ENCODE measurements at regions not wholly inside any gene's neighbourhood (a gene's known extent, or its start where the extent isn't known, plus 50 kb on each side); places are given as distances from the start of the nearest gene placed in this dataset.

DNA sequence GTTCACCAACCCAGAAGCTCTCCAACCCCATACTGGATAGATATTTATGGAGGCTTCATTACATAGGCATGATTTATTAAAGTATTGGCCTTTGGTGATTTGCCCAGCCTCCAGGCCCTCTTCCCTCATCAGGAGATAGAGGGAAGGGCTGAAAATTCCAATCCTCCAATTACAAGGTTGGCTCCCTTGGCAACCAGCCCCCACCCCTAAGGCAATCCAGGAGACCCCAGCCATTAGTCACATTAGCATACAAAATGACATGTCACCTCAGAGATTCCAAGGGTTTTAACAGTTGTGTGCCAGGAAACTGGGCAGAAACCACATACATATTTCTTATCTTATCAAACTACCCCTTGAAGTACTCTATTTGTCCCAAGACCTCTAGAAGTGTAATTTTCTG is 210.0 kb downstream of the HINT1 start:
- no peaks in the 10 kb centered on the region for H3K36me3 ChIP-seq (ENCODE audit: insufficient read depth, low read length)
- no peak overlapping the region for H2AFZ ChIP-seq (ENCODE audit: low read length)
- H3K9me3 ChIP-seq (ENCODE audit: insufficient read depth, low read depth, low read length) = no peaks in the 10 kb centered on the region
- H3K9me2 ChIP-seq (replicated peaks; ENCODE audit: low read depth, low read length) = no peaks in the 10 kb centered on the region
- no peaks in the 10 kb centered on the region for H3F3A ChIP-seq (ENCODE audit: low read depth)
- H3K4me3 ChIP-seq (ENCODE audit: low read length, poor library complexity, severe bottlenecking) = no peak overlapping the region
- H3K79me2 ChIP-seq (ENCODE audit: insufficient read depth, low read length) = no peaks in the 10 kb centered on the region
- no peaks in the 10 kb centered on the region for H4K20me1 ChIP-seq (ENCODE audit: insufficient read depth, low read length, poor library complexity, severe bottlenecking)
- no peaks in the 10 kb centered on the region for H3K27me3 ChIP-seq (ENCODE audit: insufficient read depth, low read length, poor library complexity, severe bottlenecking)
- no peak for TF ChIP-seq EZH2phosphoT487 (IDR thresholded peaks at IDR 0.05; ENCODE audit: borderline replicate concordance)
- TF ChIP-seq, protein P1, sequence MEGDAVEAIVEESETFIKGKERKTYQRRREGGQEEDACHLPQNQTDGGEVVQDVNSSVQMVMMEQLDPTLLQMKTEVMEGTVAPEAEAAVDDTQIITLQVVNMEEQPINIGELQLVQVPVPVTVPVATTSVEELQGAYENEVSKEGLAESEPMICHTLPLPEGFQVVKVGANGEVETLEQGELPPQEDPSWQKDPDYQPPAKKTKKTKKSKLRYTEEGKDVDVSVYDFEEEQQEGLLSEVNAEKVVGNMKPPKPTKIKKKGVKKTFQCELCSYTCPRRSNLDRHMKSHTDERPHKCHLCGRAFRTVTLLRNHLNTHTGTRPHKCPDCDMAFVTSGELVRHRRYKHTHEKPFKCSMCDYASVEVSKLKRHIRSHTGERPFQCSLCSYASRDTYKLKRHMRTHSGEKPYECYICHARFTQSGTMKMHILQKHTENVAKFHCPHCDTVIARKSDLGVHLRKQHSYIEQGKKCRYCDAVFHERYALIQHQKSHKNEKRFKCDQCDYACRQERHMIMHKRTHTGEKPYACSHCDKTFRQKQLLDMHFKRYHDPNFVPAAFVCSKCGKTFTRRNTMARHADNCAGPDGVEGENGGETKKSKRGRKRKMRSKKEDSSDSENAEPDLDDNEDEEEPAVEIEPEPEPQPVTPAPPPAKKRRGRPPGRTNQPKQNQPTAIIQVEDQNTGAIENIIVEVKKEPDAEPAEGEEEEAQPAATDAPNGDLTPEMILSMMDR (conservative IDR thresholded peaks at IDR 0.05; ENCODE audit: low read length) = no peak
- no peak overlapping the region for H3K4me2 ChIP-seq (ENCODE audit: low read depth, low read length, poor library complexity, severe bottlenecking)
- H3K4me1 ChIP-seq (ENCODE audit: insufficient read depth, low read length, poor library complexity, severe bottlenecking) = no peaks in the 10 kb centered on the region
- H3K9ac ChIP-seq (ENCODE audit: low read depth, low read length, poor library complexity, severe bottlenecking) = no peak overlapping the region

DNA sequence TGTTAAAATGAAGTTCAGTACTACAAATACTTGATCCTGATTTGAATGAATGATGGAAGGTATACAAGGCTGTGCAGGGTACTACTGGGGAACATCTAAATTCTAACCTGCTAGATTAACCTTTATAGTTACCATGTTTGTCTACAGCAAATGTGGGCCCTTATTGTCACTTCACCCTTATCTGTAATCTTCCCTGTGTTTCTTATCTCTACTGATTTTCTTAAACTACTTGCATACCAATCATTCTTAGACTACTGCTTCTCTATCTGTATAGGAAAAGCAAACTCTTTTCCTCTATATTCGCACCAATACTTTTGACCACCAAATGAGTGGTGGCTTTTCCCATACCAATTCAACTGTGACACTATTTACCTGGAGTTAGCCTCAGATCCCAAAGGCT is 210.7 kb downstream of the HINT1 start:
- Histone ChIP-seq H3K4me3 (ENCODE audit: low read length, poor library complexity, severe bottlenecking) (no peak overlapping the region), H2AFZ (ENCODE audit: low read length) (no peak overlapping the region), H3K9me2 (replicated peaks; ENCODE audit: low read depth, low read length) (no peaks in the 10 kb centered on the region), H3F3A (ENCODE audit: low read depth) (no peaks in the 10 kb centered on the region), H3K4me1 (ENCODE audit: insufficient read depth, low read length, poor library complexity, severe bottlenecking) (no peaks in the 10 kb centered on the region), H3K79me2 (ENCODE audit: insufficient read depth, low read length) (no peaks in the 10 kb centered on the region), H3K27me3 (ENCODE audit: insufficient read depth, low read length, poor library complexity, severe bottlenecking) (no peaks in the 10 kb centered on the region), H4K20me1 (ENCODE audit: insufficient read depth, low read length, poor library complexity, severe bottlenecking) (no peaks in the 10 kb centered on the region), H3K36me3 (ENCODE audit: insufficient read depth, low read length) (no peaks in the 10 kb centered on the region), H3K4me2 (ENCODE audit: low read depth, low read length, poor library complexity, severe bottlenecking) (no peak overlapping the region), H3K9ac (ENCODE audit: low read depth, low read length, poor library complexity, severe bottlenecking) (no peak overlapping the region), H3K9me3 (ENCODE audit: insufficient read depth, low read depth, low read length) (no peaks in the 10 kb centered on the region)
- TF ChIP-seq, protein P1 (conservative IDR thresholded peaks at IDR 0.05; ENCODE audit: low read length) = no peak
- no peak for TF ChIP-seq EZH2phosphoT487 (IDR thresholded peaks at IDR 0.05; ENCODE audit: borderline replicate concordance)

- H2AFZ ChIP-seq (ENCODE audit: low read length) = no peak overlapping the region
- H3K36me3 ChIP-seq (ENCODE audit: insufficient read depth, low read length) = no peaks in the 10 kb centered on the region
- H3K4me3 ChIP-seq (ENCODE audit: low read length, poor library complexity, severe bottlenecking) = no peak overlapping the region
- no peaks in the 10 kb centered on the region for H4K20me1 ChIP-seq (ENCODE audit: insufficient read depth, low read length, poor library complexity, severe bottlenecking)
- no peaks in the 10 kb centered on the region for H3K9me3 ChIP-seq (ENCODE audit: insufficient read depth, low read depth, low read length)
- H3K27me3 ChIP-seq (ENCODE audit: insufficient read depth, low read length, poor library complexity, severe bottlenecking) = no peaks in the 10 kb centered on the region
- no peaks in the 10 kb centered on the region for H3F3A ChIP-seq (ENCODE audit: low read depth)
- H3K4me1 ChIP-seq (ENCODE audit: insufficient read depth, low read length, poor library complexity, severe bottlenecking) = no peaks in the 10 kb centered on the region
- H3K9ac ChIP-seq (ENCODE audit: low read depth, low read length, poor library complexity, severe bottlenecking) = no peak overlapping the region
- no peak overlapping the region for H3K4me2 ChIP-seq (ENCODE audit: low read depth, low read length, poor library complexity, severe bottlenecking)
- TF ChIP-seq, protein P1 (conservative IDR thresholded peaks at IDR 0.05; ENCODE audit: low read length) = no peak
- no peak for TF ChIP-seq EZH2phosphoT487 (IDR thresholded peaks at IDR 0.05; ENCODE audit: borderline replicate concordance)
- H3K79me2 ChIP-seq (ENCODE audit: insufficient read depth, low read length) = no peaks in the 10 kb centered on the region
- H3K9me2 ChIP-seq (replicated peaks; ENCODE audit: low read depth, low read length) = no peaks in the 10 kb centered on the region
These were observed 226.0 kb downstream of the HINT1 start for GRCh38 chr5:130939059-130939458.
